H9 (cell line): ENCODE measurements at regions not wholly inside any gene's neighbourhood (a gene's known extent, or its start where the extent isn't known, plus 50 kb on each side); places are given as distances from the start of the nearest gene placed in this dataset.

ENCODE experiments used
- DNase-seq: peaks from one replicate; pipeline ENCODE4 v3.0.0-alpha.2; 2017
- H2AFZ ChIP-seq: one replicate; pipeline ENCODE4 v1.6.1; 2013; ENCODE audit warnings: mild to moderate bottlenecking, low read length, control low read depth, moderate library complexity
- H2AK5ac ChIP-seq: 2 replicates; pipeline ENCODE4 v1.6.1; 2013; ENCODE audit warnings: low read length, control low read depth, mixed read lengths; ENCODE audit not compliant: insufficient read length
- H2BK120ac ChIP-seq: one replicate; pipeline ENCODE4 v1.6.1; 2013; ENCODE audit warnings: low read depth, mild to moderate bottlenecking, low read length, control low read depth, inconsistent platforms; ENCODE audit not compliant: poor library complexity, severe bottlenecking
- H2BK12ac ChIP-seq: 2 replicates; pipeline ENCODE4 v1.6.1; 2013; ENCODE audit warnings: low read length, control low read depth, mixed read lengths, low read depth; ENCODE audit not compliant: insufficient read length
- H2BK15ac ChIP-seq: 2 replicates; pipeline ENCODE4 v1.6.1; 2013; ENCODE audit warnings: low read depth, low read length, control low read depth
- H2BK20ac ChIP-seq: one replicate; pipeline ENCODE4 v1.6.1; 2013; ENCODE audit warnings: low read depth, mild to moderate bottlenecking, low read length, control low read depth, inconsistent platforms; ENCODE audit not compliant: poor library complexity, severe bottlenecking
- H2BK5ac ChIP-seq: 2 replicates; pipeline ENCODE4 v1.6.1; 2013; ENCODE audit warnings: low read length, control low read depth, mixed read lengths; ENCODE audit not compliant: insufficient read length
- H3K14ac ChIP-seq: 2 replicates; pipeline ENCODE4 v1.6.1; 2013; ENCODE audit warnings: low read length, control low read depth; ENCODE audit not compliant: insufficient read depth
- H3K18ac ChIP-seq: 2 replicates; pipeline ENCODE4 v1.6.1; 2013; ENCODE audit warnings: low read depth, mild to moderate bottlenecking, mixed read lengths, low read length, control low read depth; ENCODE audit not compliant: insufficient read length
- H3K23ac ChIP-seq: 2 replicates; pipeline ENCODE4 v1.6.1; 2013; ENCODE audit warnings: low read length, control low read depth, mixed read lengths, low read depth; ENCODE audit not compliant: insufficient read length
- H3K23me2 ChIP-seq: 2 replicates; pipeline ENCODE4 v1.6.1; 2013; ENCODE audit warnings: low read depth, mild to moderate bottlenecking, mixed read lengths, low read length, control low read depth; ENCODE audit not compliant: insufficient read length, poor library complexity, severe bottlenecking
- H3K27ac ChIP-seq: 2 replicates; pipeline ENCODE4 v1.5.1; 2013; ENCODE audit warnings: low read length, control low read depth, mixed read lengths, low read depth; ENCODE audit not compliant: insufficient read length
- H3K27me3 ChIP-seq: 2 replicates; pipeline ENCODE4 v1.6.1; 2013; ENCODE audit warnings: low read length, control low read depth, inconsistent platforms; ENCODE audit not compliant: insufficient read depth
- H3K4ac ChIP-seq: 2 replicates; pipeline ENCODE4 v1.6.1; 2013; ENCODE audit warnings: low read depth, mild to moderate bottlenecking, control low read depth, inconsistent platforms, low read length, moderate library complexity
- H3K4me1 ChIP-seq: 2 replicates; pipeline ENCODE4 v1.6.1; 2013; ENCODE audit warnings: low read length, control low read depth, inconsistent platforms; ENCODE audit not compliant: insufficient read depth
- H3K4me2 ChIP-seq: 2 replicates; pipeline ENCODE4 v1.6.1; 2013; ENCODE audit warnings: low read length, control low read depth, mixed read lengths; ENCODE audit not compliant: insufficient read length, insufficient read depth
- H3K56ac ChIP-seq: 2 replicates; pipeline ENCODE4 v1.6.1; 2013; ENCODE audit warnings: low read depth, mild to moderate bottlenecking, mixed read lengths, low read length, control low read depth; ENCODE audit not compliant: insufficient read length
- H3K79me1 ChIP-seq: 2 replicates; pipeline ENCODE4 v1.6.1; 2013; ENCODE audit warnings: low read depth, mild to moderate bottlenecking, moderate library complexity, low read length, control low read depth, inconsistent platforms; ENCODE audit not compliant: insufficient read depth, poor library complexity, severe bottlenecking
- H3K79me2 ChIP-seq: 2 replicates; pipeline ENCODE4 v1.6.1; 2013; ENCODE audit warnings: low read length, control low read depth, inconsistent platforms; ENCODE audit not compliant: insufficient read depth
- H3K9ac ChIP-seq: 2 replicates; pipeline ENCODE4 v1.6.1; 2013; ENCODE audit warnings: low read length, control low read depth, mixed read lengths; ENCODE audit not compliant: insufficient read length; ENCODE audit errors: extremely low read depth
- H3K9me3 ChIP-seq: one replicate; pipeline ENCODE4 v1.6.1; 2013; ENCODE audit warnings: low read depth, low read length, inconsistent platforms; ENCODE audit not compliant: control insufficient read depth
- H3T11ph ChIP-seq: one replicate; pipeline ENCODE4 v1.6.1; 2013; ENCODE audit warnings: mild to moderate bottlenecking, low read length, control low read depth, inconsistent platforms
- H4K20me1 ChIP-seq: one replicate; pipeline ENCODE4 v1.6.1; 2013; ENCODE audit not compliant: control insufficient read depth, insufficient read length, insufficient read depth
- H4K5ac ChIP-seq: 2 replicates; pipeline ENCODE4 v1.6.1; 2013; ENCODE audit warnings: low read depth, mild to moderate bottlenecking, mixed read lengths, low read length, control low read depth; ENCODE audit not compliant: insufficient read length
- H4K8ac ChIP-seq: replicated peaks from 2 replicates; pipeline ENCODE4 v1.6.1; 2013; ENCODE audit warnings: low read length, control low read depth, mixed read lengths, low read depth; ENCODE audit not compliant: insufficient read length
- H4K91ac ChIP-seq: 2 replicates; pipeline ENCODE4 v1.6.1; 2013; ENCODE audit warnings: low read depth, mild to moderate bottlenecking, moderate library complexity, mixed read lengths, low read length, control low read depth; ENCODE audit not compliant: insufficient read length
- H3K27ac Mint-ChIP-seq, 3 experiments: 2 replicates in 2 of 3; 3 replicates in 1 of 3; pipeline ENCODE4 v1.8.0; 2020 to 2021; ENCODE audit warnings: mixed read lengths in 3 of 3, mild to moderate bottlenecking in 1 of 3, moderate library complexity in 1 of 3
- H3K27me3 Mint-ChIP-seq: 2 replicates; pipeline ENCODE4 v1.8.0; 2021; ENCODE audit warnings: low read depth, mild to moderate bottlenecking, moderate library complexity, mixed read lengths
- H3K36me3 Mint-ChIP-seq, 3 experiments: 2 replicates in 2 of 3; 3 replicates in 1 of 3; pipeline ENCODE4 v1.8.0; 2020 to 2021; ENCODE audit warnings: low read depth in 3 of 3, mixed read lengths in 3 of 3; ENCODE audit not compliant: insufficient read depth in 1 of 3
- H3K4me1 Mint-ChIP-seq, 2 experiments: 2 replicates each; pipeline ENCODE4 v1.8.0; 2020; ENCODE audit warnings: mixed read lengths in 2 of 2
- H3K4me3 Mint-ChIP-seq, 2 experiments: 2 replicates in 1 of 2; 3 replicates in 1 of 2; pipeline ENCODE4 v1.8.0; 2020 to 2021; ENCODE audit warnings: mild to moderate bottlenecking in 2 of 2, mixed read lengths in 2 of 2, moderate library complexity in 1 of 2
- H3K9me3 Mint-ChIP-seq, 2 experiments: 2 replicates in 1 of 2; 3 replicates in 1 of 2; pipeline ENCODE4 v1.8.0; 2020; ENCODE audit warnings: mild to moderate bottlenecking in 2 of 2, mixed read lengths in 2 of 2, moderate library complexity in 1 of 2
- CTCF ChIP-seq: fragments of 200-600 bp; sonication (generic); conservative IDR thresholded peaks from 3 replicates; pipeline ENCODE4 v1.8.0; 2021; ENCODE audit warnings: antibody characterized with exemption, mild to moderate bottlenecking
- WGBS: extraction: QIAGEN DNeasy Blood & Tissue Kit; methylation state at CpG from one replicate; pipeline ENCODE4 v1.1.7; 2013; ENCODE audit warnings: missing lambda C conversion rate, low lambda C conversion rate, mixed read lengths; ENCODE audit not compliant: insufficient read length; ENCODE audit errors: extremely low coverage; 5-methylcytosine and 5-hydroxymethylcytosine counted together

- no peak overlapping the region for H3K18ac ChIP-seq
- no peak for TF ChIP-seq CTCF
- H3K23me2 ChIP-seq = no peaks in the 10 kb centered on the region
- Mint-ChIP-seq H3K9me3 (peaks cover 0 to 2% of the 10 kb centered on the region in 2 experiments; a peak in 1 of 5 replicates), H3K27ac (no peak overlapping the region), H3K4me3 (no peak overlapping the region), H3K4me1 (peaks cover 14 to 21% of the 10 kb centered on the region in 2 experiments), H3K36me3 (no peaks in the 10 kb centered on the region), H3K27me3 (no peaks in the 10 kb centered on the region)
- no peaks in the 10 kb centered on the region for H3K27me3 ChIP-seq
- no peaks in the 10 kb centered on the region for H4K20me1 ChIP-seq
- H2BK12ac ChIP-seq = no peak overlapping the region
- no peak overlapping the region for H4K91ac ChIP-seq
- H2BK120ac ChIP-seq = no peak overlapping the region
- no peak overlapping the region for H2BK15ac ChIP-seq
- H3K27ac ChIP-seq = no peak overlapping the region
- no peak overlapping the region for H2BK20ac ChIP-seq
- no peak overlapping the region for H3K4ac ChIP-seq
- no peak overlapping the region for H3K4me2 ChIP-seq
- H4K5ac ChIP-seq = no peak overlapping the region
- no peak overlapping the region for H2AK5ac ChIP-seq
- no peak overlapping the region for H3K23ac ChIP-seq
- WGBS = no CpG with 5 or more reads among the region's 7 CpGs
- no peaks in the 10 kb centered on the region for H3K9me3 ChIP-seq
- H2BK5ac ChIP-seq = no peak overlapping the region
- no peaks in the 10 kb centered on the region for H3K79me2 ChIP-seq
- no peaks in the 10 kb centered on the region for H3K79me1 ChIP-seq
- no peak overlapping the region for H3K56ac ChIP-seq
- H4K8ac ChIP-seq = no peak overlapping the region
- no peak overlapping the region for H3K9ac ChIP-seq
- H3K14ac ChIP-seq = no peak overlapping the region
- no peak overlapping the region for H2AFZ ChIP-seq
- no peaks in the 10 kb centered on the region; the same call in 1 of the 2 replicates for H3K4me1 ChIP-seq
- H3T11ph ChIP-seq = no peak overlapping the region
- DNase-seq = no peak
Observed at GRCh38 chr3:3699816-3700633, 99.2 kb upstream of the LRRN1 start.
